ENCODE measurements at regions not wholly inside any gene's neighbourhood (a gene's known extent, or its start where the extent isn't known, plus 50 kb on each side); places are given as distances from the start of the nearest gene placed in this dataset.
A peak's percentile ranks its signal among the peaks of the same experiment; 100 is the strongest.

GRCh38 chr20:10853731-10854130, 179.9 kb upstream of the JAG1 start:
- intact Hi-C loops (cut with DNase I), result no loop called here
- no peak for DNase-seq (ENCODE audit: low spot score)

GRCh38 chr20:10854976-10855375, 181.2 kb upstream of the JAG1 start:
- intact Hi-C loops (cut with DNase I), result no loop called here
- no peak for DNase-seq (ENCODE audit: low spot score)

- intact Hi-C loops (cut with DNase I), result no loop called here
- no peak for DNase-seq (ENCODE audit: low spot score)
Observed at GRCh38 chr20:10855778-10856177, 182.0 kb upstream of the JAG1 start.

GRCh38 chr20:10856237-10857015, 182.6 kb upstream of the JAG1 start:
- DNase-seq (ENCODE audit: low spot score), result no peak
- intact Hi-C loops (cut with DNase I), result no loop called here

GRCh38 chr20:10857352-10858070, 183.7 kb upstream of the JAG1 start:
- no peak for DNase-seq (ENCODE audit: low spot score)
- intact Hi-C loops (cut with DNase I), result no loop called here

- intact Hi-C loops (cut with DNase I), result no loop called here
Observed at GRCh38 chr20:10861090-10861489, 187.3 kb upstream of the JAG1 start.

GRCh38 chr20:10861619-10862018, 187.8 kb upstream of the JAG1 start:
- no peak for DNase-seq (ENCODE audit: low spot score)
- intact Hi-C loops (cut with DNase I), result no loop called here

More at GRCh38 chr20:10861090-10861489, 187.3 kb upstream of the JAG1 start:
- DNase-seq (ENCODE audit: low spot score), result no peak

DNA sequence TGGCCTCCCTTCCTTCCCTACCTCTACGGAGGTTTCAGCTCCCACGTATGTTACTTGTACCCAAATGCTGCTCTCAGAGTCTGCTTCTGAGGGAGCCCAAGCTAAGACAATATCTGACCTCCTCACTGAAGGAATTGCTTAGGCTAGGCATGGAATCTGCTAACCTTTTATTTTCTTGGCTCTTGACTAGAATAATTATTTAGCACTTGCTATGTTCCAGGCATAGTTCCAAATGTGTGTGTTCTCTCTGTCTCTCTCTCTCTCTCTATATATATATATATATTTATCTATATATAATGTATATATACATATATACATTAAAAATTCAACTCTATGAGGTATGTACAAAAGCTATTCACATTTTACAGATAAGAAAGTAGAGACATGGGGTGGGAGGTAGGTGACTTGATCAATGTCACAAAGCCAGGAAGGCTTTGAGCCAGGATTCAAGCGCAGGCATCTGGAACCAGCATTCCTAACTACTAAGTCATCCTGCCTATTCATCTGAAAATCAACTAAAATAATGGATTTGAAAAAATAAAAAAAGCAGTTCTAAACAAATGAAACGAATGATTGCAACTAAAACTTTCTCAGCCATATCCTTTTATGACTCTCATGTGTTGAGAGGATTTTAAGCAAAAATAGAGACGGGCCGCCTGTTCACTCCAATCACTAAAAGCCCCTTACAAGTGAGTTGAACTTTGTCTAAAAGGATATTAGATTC, 189.7 kb upstream of the JAG1 start:
- DNase-seq (ENCODE audit: low spot score), result no peak
- intact Hi-C loops (cut with DNase I), result no loop called here

DNA sequence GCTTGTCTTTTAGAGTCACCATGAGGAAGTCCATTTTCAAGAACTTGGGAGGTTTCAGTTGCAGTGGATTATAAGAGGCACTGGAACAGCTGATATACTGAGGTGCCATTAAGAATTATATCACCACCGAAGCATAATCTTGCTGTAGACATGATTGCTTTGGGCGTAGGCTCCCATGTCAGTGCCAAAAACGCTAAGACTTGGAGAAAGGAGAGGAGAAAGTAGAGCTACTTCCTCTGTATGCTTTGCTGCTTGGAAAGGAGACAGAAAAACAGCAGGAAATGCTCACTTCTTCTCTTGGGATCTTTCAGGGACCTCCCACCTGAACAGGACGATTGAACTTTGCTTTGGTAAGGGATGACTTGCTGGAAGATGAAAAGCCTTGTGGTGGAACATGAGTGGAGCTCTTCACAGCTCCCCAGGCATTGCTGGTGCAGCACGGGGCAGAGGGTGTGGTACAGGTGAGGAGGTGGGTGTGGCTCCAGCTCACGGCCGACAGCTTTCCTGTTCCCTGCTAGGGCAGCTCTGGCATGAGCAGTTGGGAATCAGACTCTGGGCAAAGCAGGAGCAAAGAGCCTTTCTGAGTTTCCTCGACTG, 190.4 kb upstream of the JAG1 start:
- no peak for DNase-seq (ENCODE audit: low spot score)

GRCh38 chr20:10868299-10868698, 194.5 kb upstream of the JAG1 start:
- DNase-seq (ENCODE audit: low spot score), result no peak
- intact Hi-C loops (cut with DNase I), result no loop called here

More for the DNA sequence above, 190.4 kb upstream of the JAG1 start:
- intact Hi-C loops (cut with DNase I), result no loop called here

DNA sequence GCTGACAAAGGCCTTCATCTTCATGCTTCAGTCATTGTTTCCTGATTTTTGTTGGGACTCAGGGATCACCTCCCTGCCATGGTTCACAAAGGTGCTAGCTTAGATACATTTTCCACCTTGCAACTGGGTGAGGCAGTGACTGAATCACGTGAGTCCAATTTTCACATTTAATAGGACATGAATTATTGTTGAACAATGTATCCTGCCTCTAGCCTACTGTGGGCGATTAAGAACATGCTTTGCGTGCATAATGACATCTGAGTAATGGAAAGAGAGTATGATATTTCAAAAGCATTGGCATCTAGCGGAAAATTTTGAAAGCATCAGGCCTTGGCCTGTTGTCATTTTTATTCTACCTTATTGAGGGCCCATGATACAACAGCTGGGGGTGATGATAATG, 199.2 kb upstream of the JAG1 start:
- DNase-seq (ENCODE audit: low spot score), result no peak
- intact Hi-C loops (cut with DNase I), result no loop called here

DNA sequence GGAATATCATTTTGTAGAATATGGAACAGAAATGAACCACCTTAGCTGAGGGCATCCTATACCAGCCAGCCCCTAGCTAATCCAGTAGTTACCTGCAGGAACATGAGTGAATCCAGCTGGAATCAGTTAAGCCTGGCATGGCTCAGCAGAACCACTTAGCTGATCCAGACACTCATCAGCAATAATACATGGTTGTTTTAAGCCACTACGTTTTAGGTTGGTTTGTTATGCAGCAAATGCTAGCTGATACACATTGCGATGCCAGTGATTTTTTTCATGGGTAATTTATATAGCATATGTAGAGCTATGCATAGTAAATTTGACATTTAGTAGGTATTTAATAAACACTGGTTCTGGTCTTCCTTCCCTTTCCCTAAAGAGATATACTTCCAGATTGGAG, 201.9 kb upstream of the JAG1 start:
- intact Hi-C loops (cut with DNase I), result no loop called here
- DNase-seq (ENCODE audit: low spot score), result no peak

- DNase-seq (ENCODE audit: low spot score), result no peak
- intact Hi-C loops (cut with DNase I), result no loop called here
Observed at GRCh38 chr20:10876558-10876957, 202.8 kb upstream of the JAG1 start.

DNA sequence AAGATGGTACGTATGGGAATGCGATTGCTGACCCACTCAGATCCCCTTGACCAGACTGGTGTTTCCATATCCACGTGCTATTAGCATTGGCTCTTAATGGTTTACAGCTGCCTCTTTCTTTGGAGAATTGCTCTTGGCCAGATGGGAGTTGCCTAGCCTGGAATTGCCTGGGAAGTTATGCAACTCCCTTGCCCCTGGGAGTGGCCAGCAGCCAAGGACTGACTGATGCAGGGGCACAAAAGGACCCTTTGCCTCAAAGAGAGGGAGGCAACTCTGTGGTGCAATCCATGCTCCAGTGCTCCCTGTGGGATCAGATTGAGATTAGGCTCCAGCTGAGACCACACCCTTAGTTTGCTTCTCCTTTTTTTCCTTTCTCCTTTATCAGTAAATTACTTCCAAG, 203.5 kb upstream of the JAG1 start:
- intact Hi-C loops (cut with DNase I), result no loop called here
- DNase-seq (ENCODE audit: low spot score), result peak; percentile 84

DNA sequence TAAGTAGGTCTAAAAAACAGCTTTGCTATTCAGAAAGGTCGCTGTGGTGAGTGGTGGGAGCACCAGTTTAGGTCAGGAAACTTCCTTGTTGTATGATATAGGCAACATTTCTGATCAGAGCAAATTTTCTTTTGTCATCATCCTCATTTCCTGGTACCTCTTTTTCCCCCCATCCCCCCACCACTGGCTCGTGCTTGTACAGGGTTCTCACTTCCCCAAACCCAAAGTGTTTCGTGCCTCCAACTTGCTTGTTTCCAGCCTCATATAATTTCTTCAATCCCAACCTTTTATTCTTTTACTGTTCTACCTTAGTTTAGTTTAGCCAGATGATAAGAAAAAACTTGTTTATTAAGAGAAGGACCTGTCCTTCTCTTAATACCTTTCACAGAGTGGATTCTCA, 209.4 kb upstream of the JAG1 start:
- intact Hi-C loops (cut with DNase I), result no loop called here
- no peak for DNase-seq (ENCODE audit: low spot score)

DNA sequence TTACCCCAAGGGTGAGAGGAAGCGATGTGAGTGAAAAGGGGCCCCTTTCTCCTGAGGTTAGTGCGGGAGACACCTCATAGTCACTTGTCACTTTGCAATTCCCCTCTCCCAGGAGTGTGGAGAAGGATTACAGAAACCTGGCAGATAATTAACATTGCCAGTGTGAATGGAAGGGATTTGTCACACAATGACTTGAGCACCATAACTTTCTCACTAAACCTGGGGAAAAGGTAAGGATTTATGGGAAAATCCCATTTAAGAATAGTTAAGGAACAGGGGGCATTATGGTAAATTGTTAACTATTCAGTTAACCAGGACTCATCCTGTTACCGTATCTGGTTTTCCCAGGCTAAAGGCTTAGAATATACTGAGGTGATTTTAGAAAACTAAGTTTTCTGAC, 219.5 kb upstream of the JAG1 start:
- intact Hi-C loops (cut with DNase I), result no loop called here

DNA sequence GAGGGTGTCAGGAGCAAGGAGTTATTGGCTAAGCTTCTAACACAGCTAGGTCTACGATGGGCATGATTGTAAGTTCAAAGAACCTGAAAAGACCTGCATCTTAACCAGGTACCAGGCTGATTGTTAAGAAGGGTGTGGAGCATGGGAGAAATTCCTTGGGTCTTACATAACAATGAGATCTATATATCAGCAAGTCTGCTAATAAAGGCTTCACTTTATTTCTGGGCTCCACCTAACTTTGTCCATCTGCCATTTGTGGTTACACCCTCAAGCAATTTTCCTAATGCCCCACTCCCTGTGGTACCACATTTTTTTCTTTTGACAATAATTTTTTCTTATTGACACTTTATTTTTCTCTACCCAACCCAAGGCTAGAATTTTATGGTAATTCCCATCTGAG, 223.5 kb upstream of the JAG1 start:
- DNase-seq (ENCODE audit: low spot score), result no peak
- intact Hi-C loops (cut with DNase I), result no loop called here

More for the DNA sequence above, 219.5 kb upstream of the JAG1 start:
- DNase-seq (ENCODE audit: low spot score), result no peak

GRCh38 chr20:10898552-10898951, 224.8 kb upstream of the JAG1 start:
- intact Hi-C loops (cut with DNase I), result no loop called here
- no peak for DNase-seq (ENCODE audit: low spot score)

GRCh38 chr20:10902174-10902573, 228.4 kb upstream of the JAG1 start:
- no peak for DNase-seq (ENCODE audit: low spot score)
- intact Hi-C loops (cut with DNase I), result no loop called here
